ENCODE measurements at regions not wholly inside any gene's neighbourhood (a gene's known extent, or its start where the extent isn't known, plus 50 kb on each side); places are given as distances from the start of the nearest gene placed in this dataset.
A peak's percentile ranks its signal among the peaks of the same experiment; 100 is the strongest.

DNA sequence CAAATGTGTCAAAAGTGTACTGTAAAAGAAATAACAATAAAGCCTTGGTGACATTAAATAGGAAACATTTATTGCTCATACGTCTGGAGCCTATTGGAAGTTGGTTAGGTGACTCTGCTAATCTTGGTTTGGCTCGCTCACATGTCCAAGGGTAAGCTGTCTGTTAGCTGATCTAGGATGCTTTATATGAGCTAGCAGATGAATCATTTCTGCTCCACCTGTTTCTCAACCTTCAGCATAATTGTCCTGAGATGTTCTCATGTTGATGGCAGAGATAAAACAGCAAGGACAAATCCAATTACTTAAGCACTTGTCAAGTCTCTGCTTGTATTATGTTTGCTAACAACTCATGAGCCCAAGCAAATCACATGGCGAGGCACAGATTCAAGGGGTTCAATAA lies 56.0 kb upstream of the CD53 start:
- DNase-seq (ENCODE audit: low read depth in 1 of 2, low spot score in 1 of 2): no peak
- Histone ChIP-seq H3K27ac (replicated peaks) (no peak overlapping the region), H3K27me3 (ENCODE audit: insufficient read depth, poor library complexity, severe bottlenecking) (peaks cover 2% of the 10 kb centered on the region), H3K4me3 (replicated peaks; ENCODE audit: insufficient read depth, low read length) (no peak overlapping the region)
- TF ChIP-seq SPI1 (IDR thresholded peaks at IDR 0.05; ENCODE audit: borderline replicate concordance, low read depth): no peak
- TF ChIP-seq, protein P1, sequence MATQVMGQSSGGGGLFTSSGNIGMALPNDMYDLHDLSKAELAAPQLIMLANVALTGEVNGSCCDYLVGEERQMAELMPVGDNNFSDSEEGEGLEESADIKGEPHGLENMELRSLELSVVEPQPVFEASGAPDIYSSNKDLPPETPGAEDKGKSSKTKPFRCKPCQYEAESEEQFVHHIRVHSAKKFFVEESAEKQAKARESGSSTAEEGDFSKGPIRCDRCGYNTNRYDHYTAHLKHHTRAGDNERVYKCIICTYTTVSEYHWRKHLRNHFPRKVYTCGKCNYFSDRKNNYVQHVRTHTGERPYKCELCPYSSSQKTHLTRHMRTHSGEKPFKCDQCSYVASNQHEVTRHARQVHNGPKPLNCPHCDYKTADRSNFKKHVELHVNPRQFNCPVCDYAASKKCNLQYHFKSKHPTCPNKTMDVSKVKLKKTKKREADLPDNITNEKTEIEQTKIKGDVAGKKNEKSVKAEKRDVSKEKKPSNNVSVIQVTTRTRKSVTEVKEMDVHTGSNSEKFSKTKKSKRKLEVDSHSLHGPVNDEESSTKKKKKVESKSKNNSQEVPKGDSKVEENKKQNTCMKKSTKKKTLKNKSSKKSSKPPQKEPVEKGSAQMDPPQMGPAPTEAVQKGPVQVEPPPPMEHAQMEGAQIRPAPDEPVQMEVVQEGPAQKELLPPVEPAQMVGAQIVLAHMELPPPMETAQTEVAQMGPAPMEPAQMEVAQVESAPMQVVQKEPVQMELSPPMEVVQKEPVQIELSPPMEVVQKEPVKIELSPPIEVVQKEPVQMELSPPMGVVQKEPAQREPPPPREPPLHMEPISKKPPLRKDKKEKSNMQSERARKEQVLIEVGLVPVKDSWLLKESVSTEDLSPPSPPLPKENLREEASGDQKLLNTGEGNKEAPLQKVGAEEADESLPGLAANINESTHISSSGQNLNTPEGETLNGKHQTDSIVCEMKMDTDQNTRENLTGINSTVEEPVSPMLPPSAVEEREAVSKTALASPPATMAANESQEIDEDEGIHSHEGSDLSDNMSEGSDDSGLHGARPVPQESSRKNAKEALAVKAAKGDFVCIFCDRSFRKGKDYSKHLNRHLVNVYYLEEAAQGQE (IDR thresholded peaks at IDR 0.05; ENCODE audit: insufficient replicate concordance, low read depth): no peak
- TF ChIP-seq, protein P2, sequence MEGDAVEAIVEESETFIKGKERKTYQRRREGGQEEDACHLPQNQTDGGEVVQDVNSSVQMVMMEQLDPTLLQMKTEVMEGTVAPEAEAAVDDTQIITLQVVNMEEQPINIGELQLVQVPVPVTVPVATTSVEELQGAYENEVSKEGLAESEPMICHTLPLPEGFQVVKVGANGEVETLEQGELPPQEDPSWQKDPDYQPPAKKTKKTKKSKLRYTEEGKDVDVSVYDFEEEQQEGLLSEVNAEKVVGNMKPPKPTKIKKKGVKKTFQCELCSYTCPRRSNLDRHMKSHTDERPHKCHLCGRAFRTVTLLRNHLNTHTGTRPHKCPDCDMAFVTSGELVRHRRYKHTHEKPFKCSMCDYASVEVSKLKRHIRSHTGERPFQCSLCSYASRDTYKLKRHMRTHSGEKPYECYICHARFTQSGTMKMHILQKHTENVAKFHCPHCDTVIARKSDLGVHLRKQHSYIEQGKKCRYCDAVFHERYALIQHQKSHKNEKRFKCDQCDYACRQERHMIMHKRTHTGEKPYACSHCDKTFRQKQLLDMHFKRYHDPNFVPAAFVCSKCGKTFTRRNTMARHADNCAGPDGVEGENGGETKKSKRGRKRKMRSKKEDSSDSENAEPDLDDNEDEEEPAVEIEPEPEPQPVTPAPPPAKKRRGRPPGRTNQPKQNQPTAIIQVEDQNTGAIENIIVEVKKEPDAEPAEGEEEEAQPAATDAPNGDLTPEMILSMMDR (IDR thresholded peaks at IDR 0.05; ENCODE audit: insufficient read depth, low read length): no peak
- no peak for TF ChIP-seq POLR2AphosphoS5 (IDR thresholded peaks at IDR 0.05; ENCODE audit: low read depth)
- no peak for TF ChIP-seq GABPA (IDR thresholded peaks at IDR 0.05; ENCODE audit: low read depth)

DNA sequence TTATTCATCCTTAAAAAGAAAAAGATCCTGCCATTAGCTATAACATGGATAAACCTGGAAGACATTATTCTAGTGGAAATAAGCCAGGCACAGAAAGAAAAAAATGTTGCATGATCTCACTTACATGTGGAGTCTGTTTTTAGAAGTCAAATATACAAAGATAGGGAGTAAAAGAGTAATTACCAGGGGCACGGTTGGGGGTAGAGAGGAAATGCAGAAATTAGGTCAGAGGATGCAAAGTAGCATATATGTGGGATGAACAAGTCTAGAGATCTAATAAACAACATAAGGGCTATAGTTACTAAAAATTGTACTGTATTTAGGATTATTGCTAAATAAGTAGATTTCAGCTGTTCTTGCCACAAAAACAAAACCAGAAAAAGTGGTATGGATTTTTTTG lies 61.4 kb upstream of the CD53 start:
- Histone ChIP-seq H3K27me3 (ENCODE audit: insufficient read depth, poor library complexity, severe bottlenecking) (peaks cover 2% of the 10 kb centered on the region), H3K27ac (replicated peaks) (no peak overlapping the region), H3K4me3 (replicated peaks; ENCODE audit: insufficient read depth, low read length) (no peak overlapping the region)
- no peak for DNase-seq (ENCODE audit: low read depth in 1 of 2, low spot score in 1 of 2)
- TF ChIP-seq POLR2AphosphoS5 (IDR thresholded peaks at IDR 0.05; ENCODE audit: low read depth): no peak
- TF ChIP-seq, protein P1 (IDR thresholded peaks at IDR 0.05; ENCODE audit: insufficient replicate concordance, low read depth): no peak
- no peak for TF ChIP-seq GABPA (IDR thresholded peaks at IDR 0.05; ENCODE audit: low read depth)
- TF ChIP-seq, protein P2 (IDR thresholded peaks at IDR 0.05; ENCODE audit: insufficient read depth, low read length): no peak
- TF ChIP-seq SPI1 (IDR thresholded peaks at IDR 0.05; ENCODE audit: borderline replicate concordance, low read depth): no peak

DNA sequence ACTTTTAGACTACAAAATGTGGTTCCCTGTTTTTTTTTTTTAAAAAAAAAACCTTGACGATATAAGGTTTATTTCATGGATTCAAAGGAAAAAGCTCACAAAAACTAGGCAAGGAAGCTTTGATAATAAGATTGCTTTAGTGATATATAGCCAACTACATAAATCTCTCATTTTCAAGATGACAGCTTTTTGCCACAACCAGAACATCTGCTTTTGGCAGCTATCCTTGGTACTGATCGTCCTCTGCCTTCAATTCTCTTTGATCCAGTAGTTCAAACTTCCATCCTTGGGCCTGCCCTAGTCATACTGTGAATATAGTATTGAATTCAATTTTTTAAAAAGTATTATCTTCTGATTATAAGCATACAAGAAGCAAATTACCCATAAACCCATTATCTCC lies 72.9 kb upstream of the CD53 start:
- Histone ChIP-seq H3K4me3 (replicated peaks; ENCODE audit: insufficient read depth, low read length) (no peak overlapping the region), H3K27ac (replicated peaks) (no peak overlapping the region), H3K27me3 (ENCODE audit: insufficient read depth, poor library complexity, severe bottlenecking) (peaks cover 5% of the 10 kb centered on the region)
- no peak for TF ChIP-seq SPI1 (IDR thresholded peaks at IDR 0.05; ENCODE audit: borderline replicate concordance, low read depth)
- TF ChIP-seq, protein P1 (IDR thresholded peaks at IDR 0.05; ENCODE audit: insufficient replicate concordance, low read depth): peak; percentile 95
- no peak for DNase-seq (ENCODE audit: low read depth in 1 of 2, low spot score in 1 of 2)

Measured in HL-60 (cell line).